Upper lobe of right lung (tissue), 1 donor: ENCODE measurements at regions not wholly inside any gene's neighbourhood (a gene's known extent, or its start where the extent isn't known, plus 50 kb on each side); places are given as distances from the start of the nearest gene placed in this dataset.

Source experiments
- ATAC-seq: fragments of 200-7000 bp; cut with Tn5 transposase; one replicate; pipeline ENCODE4 v1.9.1; 2020; ENCODE audit warnings: mild to moderate bottlenecking, moderate library complexity
- DNase-seq: peaks from one replicate; pipeline ENCODE4 v3.0.0-alpha.2; 2020
- H3K27ac ChIP-seq: fragments of 200-600 bp; one replicate; pipeline ENCODE4 v1.8.0; 2022
- H3K27me3 ChIP-seq: fragments of 200-600 bp; one replicate; pipeline ENCODE4 v1.8.0; 2022; ENCODE audit warnings: mild to moderate bottlenecking
- H3K36me3 ChIP-seq: fragments of 200-600 bp; one replicate; pipeline ENCODE4 v1.8.0; 2022
- H3K4me1 ChIP-seq: fragments of 200-600 bp; one replicate; pipeline ENCODE4 v1.8.0; 2022
- H3K4me3 ChIP-seq: fragments of 200-600 bp; one replicate; pipeline ENCODE4 v1.8.0; 2022; ENCODE audit warnings: mild to moderate bottlenecking
- H3K9me3 ChIP-seq: fragments of 200-600 bp; one replicate; pipeline ENCODE4 v1.8.0; 2022
- intact Hi-C: fragments of 100-400 bp; cut with DNase I; formaldehyde crosslinking; loops from one replicate; pipeline ENCODE4 v1.11.0; 2022
- TF ChIP-seq, protein P1 (sequence below): fragments of 200-600 bp; IDR thresholded peaks from one replicate; pipeline ENCODE4 v1.8.0; 2022; ENCODE audit warnings: antibody characterized with exemption
- donor health status: DM: no; HTN: yes; CAD: no; lungs with severe emphysema.

DNA sequence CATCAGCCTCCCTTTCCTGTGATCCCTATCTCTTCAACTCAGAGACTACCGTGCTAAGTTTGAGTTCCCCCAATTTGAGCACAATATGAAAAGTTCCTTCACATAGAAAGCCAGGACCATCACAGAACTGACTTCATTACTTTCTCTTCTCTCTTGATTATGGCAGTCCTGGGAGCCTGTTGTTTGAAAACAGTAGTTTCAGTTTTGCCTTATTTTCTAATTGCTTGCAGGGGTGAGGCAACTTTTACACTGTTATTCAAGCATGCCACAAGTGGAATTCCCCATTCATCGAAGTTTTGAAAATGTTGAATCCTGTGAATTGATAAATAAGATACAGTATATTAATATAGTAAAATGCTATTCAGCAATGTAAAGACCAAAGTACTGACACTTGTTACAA is 569.7 kb upstream of the MARCKS start:
- no peaks in the 10 kb centered on the region for H3K4me1 ChIP-seq
- no peaks in the 10 kb centered on the region for H3K27me3 ChIP-seq
- DNase-seq (no peak), ATAC-seq (no peak)
- no peaks in the 10 kb centered on the region for H3K9me3 ChIP-seq
- no peaks in the 10 kb centered on the region for H3K36me3 ChIP-seq
- H3K27ac ChIP-seq, result no peak overlapping the region
- TF ChIP-seq, protein P1, sequence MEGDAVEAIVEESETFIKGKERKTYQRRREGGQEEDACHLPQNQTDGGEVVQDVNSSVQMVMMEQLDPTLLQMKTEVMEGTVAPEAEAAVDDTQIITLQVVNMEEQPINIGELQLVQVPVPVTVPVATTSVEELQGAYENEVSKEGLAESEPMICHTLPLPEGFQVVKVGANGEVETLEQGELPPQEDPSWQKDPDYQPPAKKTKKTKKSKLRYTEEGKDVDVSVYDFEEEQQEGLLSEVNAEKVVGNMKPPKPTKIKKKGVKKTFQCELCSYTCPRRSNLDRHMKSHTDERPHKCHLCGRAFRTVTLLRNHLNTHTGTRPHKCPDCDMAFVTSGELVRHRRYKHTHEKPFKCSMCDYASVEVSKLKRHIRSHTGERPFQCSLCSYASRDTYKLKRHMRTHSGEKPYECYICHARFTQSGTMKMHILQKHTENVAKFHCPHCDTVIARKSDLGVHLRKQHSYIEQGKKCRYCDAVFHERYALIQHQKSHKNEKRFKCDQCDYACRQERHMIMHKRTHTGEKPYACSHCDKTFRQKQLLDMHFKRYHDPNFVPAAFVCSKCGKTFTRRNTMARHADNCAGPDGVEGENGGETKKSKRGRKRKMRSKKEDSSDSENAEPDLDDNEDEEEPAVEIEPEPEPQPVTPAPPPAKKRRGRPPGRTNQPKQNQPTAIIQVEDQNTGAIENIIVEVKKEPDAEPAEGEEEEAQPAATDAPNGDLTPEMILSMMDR, result no peak
- intact Hi-C loops, result no loop called here
- H3K4me3 ChIP-seq, result no peak overlapping the region

GRCh38 chr6:113288409-113288808 is 568.7 kb upstream of the MARCKS start:
- no peaks in the 10 kb centered on the region for H3K36me3 ChIP-seq
- H3K27ac ChIP-seq, result no peak overlapping the region
- intact Hi-C loops, result no loop called here
- DNase-seq (no peak), ATAC-seq (no peak)
- no peaks in the 10 kb centered on the region for H3K27me3 ChIP-seq
- no peaks in the 10 kb centered on the region for H3K9me3 ChIP-seq
- TF ChIP-seq, protein P1, result no peak
- no peak overlapping the region for H3K4me3 ChIP-seq
- H3K4me1 ChIP-seq, result no peaks in the 10 kb centered on the region

DNA sequence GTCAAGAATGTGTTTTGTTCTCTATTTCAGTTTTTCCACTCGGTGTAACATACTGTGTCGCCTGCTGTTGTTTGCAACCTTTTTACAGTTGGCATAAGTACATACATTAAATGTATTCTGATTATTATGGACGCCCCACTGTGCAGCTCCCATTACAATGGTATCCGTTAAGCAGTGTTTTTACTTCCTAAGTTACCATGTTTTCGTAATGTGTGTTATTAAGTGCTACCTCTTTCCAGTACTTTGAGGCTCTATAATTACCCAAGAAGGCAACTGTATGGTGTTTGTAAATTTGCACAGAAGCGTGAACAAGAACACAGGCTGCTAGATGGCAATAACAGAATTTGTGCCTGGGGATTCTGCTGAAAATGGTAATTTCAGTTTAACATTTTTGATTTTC is 568.0 kb upstream of the MARCKS start:
- H3K9me3 ChIP-seq, result no peaks in the 10 kb centered on the region
- H3K27me3 ChIP-seq, result no peaks in the 10 kb centered on the region
- no peaks in the 10 kb centered on the region for H3K4me1 ChIP-seq
- ATAC-seq, result no peak
- H3K27ac ChIP-seq, result no peak overlapping the region
- intact Hi-C loops, result no loop called here
- no peak overlapping the region for H3K4me3 ChIP-seq
- TF ChIP-seq, protein P1, result no peak
- no peak for DNase-seq
- no peaks in the 10 kb centered on the region for H3K36me3 ChIP-seq

DNA sequence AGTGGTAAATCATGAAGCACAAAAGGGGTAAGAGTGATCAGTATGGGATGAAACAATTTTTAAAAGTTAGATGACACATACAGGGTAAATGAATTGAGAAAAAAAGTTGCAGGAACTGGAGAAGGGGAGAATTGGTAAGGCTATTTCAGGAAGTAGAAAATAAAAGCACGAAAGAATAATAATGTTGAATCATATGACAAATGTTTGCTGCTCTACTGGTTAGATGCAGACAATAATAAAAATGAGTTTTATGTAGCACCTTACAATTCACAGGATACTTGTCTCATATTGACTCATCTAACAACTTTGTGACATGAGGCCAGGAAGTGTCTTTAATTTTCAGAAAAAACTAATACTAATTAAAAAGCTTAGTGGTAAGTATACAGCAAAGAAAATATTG is 566.5 kb upstream of the MARCKS start:
- Histone ChIP-seq H3K27ac (no peak overlapping the region), H3K4me1 (no peaks in the 10 kb centered on the region), H3K36me3 (no peaks in the 10 kb centered on the region), H3K27me3 (no peaks in the 10 kb centered on the region), H3K9me3 (no peaks in the 10 kb centered on the region), H3K4me3 (no peak overlapping the region)
- no peak for DNase-seq
- no peak for ATAC-seq
- TF ChIP-seq, protein P1, result no peak
- intact Hi-C loops, result no loop called here

- TF ChIP-seq, protein P1, result no peak
- no peaks in the 10 kb centered on the region for H3K9me3 ChIP-seq
- no peak overlapping the region for H3K4me3 ChIP-seq
- intact Hi-C loops, result no loop called here
- no peaks in the 10 kb centered on the region for H3K27me3 ChIP-seq
- no peaks in the 10 kb centered on the region for H3K36me3 ChIP-seq
- H3K27ac ChIP-seq, result no peak overlapping the region
- H3K4me1 ChIP-seq, result no peaks in the 10 kb centered on the region
- DNase-seq (no peak), ATAC-seq (no peak)
These were observed 565.2 kb upstream of the MARCKS start for GRCh38 chr6:113291751-113292445.
